ENCODE measurements at regions not wholly inside any gene's neighbourhood (a gene's known extent, or its start where the extent isn't known, plus 50 kb on each side); places are given as distances from the start of the nearest gene placed in this dataset.

DNA sequence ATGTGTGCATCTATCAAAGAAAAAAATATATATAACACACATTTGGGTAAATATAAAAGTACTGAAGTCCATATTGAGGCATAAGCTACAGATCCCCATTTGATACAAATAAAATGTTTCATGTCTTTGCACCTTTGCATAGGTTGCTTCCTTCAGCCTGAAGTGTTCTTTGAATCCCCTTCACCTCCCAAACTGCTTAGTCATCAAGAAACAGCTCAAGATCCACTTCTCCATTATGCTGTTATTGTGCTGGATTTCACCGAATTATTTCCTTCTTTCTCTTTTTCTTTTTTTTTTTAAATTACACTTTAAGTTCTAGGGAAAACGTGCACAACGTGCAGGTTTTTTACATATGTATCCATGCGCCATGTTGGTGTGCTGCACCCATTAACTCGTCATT lies 419.1 kb downstream of the ENC1 start:
- TF ChIP-seq, protein P1, sequence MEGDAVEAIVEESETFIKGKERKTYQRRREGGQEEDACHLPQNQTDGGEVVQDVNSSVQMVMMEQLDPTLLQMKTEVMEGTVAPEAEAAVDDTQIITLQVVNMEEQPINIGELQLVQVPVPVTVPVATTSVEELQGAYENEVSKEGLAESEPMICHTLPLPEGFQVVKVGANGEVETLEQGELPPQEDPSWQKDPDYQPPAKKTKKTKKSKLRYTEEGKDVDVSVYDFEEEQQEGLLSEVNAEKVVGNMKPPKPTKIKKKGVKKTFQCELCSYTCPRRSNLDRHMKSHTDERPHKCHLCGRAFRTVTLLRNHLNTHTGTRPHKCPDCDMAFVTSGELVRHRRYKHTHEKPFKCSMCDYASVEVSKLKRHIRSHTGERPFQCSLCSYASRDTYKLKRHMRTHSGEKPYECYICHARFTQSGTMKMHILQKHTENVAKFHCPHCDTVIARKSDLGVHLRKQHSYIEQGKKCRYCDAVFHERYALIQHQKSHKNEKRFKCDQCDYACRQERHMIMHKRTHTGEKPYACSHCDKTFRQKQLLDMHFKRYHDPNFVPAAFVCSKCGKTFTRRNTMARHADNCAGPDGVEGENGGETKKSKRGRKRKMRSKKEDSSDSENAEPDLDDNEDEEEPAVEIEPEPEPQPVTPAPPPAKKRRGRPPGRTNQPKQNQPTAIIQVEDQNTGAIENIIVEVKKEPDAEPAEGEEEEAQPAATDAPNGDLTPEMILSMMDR (IDR thresholded peaks at IDR 0.05): no peak
- no peak for TF ChIP-seq POLR2A (IDR thresholded peaks at IDR 0.05)

Data from uterus (tissue), 2 donors.